DMS 273 treated with DMSO at 0.1 percent for 48 hours (cell line): ENCODE measurements at regions not wholly inside any gene's neighbourhood (a gene's known extent, or its start where the extent isn't known, plus 50 kb on each side); places are given as distances from the start of the nearest gene placed in this dataset.
"Not testable (repeated sequence)": the region's sequence is repeated elsewhere in the genome, so short reads cannot be mapped to it uniquely, and the experiment has no call there.

Source experiments
- DNase-seq: peaks from one replicate; lab custom pipeline; 2025; lab: John Stamatoyannopoulos, UW

DNA sequence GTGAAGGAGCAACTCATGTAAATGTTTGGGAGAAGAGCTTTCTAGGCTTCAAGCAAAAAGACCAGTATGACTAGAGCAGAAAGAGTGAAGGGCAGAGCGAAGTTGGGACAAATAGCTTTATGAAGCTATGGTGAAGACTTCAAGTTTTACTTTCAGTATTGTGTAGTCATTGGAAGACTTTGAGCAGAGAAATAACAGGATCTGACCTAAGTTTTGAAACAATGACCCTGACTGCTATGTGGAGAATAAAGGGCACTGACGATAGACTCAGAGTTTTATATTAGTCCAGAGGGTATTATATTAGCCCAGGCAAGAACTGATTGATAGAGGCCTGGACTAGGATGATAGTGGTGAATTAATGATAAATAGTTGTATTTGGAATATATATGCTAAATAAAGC lies 187.3 kb downstream of the KTN1 start:
- DNase-seq: no peak

DNA sequence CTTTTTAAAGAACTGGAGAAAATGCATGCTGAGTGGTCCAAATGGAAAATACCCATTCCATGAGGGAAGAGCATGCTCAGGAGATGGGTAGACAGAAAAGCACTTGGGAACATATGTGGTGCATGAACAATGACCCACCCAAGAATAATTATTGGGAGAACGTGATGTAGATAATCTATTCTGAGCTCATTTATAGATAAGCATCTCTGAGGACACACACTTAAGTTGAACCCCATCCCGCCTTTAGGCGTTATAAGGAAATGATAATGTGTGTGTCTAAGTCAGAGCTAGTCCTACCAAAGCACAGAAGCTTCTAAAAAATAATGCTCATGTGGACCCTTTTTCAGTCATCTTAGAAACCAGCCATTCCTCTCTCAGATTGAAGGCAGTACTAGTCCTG lies 189.9 kb downstream of the KTN1 start:
- no peak for DNase-seq

DNA sequence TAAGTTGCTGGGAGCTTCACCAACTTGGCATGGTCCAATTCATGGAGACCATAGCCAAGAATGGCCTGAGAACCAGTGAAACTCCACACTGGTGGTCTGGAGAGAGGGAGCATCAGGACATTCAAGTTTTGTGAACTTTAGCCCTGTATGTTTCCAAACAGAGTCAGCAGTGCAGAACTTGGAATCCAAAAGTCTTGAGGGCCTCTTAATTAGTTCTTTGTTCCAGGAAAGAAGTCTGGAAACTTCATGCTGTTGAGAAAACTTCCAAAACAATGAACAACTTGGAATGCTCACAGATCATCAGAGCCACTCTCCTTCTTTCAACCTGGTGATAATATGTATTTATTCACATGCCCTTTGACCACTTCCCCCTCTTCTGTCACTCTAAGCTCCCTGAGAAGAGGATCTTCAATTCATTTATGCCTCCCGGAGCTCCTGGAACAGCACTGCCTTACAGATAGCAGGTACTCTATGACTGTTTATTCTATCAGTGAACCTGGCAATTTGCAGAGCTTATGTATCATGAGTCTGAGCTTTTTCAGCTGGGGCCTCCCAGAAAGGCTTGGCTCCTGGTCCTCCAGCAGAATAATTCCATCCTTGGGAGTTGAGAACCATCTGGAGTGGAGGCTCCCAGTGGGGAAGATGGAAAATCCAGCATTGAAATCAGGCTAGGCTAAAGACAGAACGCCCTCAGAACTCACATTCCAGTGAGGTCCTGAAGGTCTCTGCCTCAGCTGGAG lies 191.4 kb downstream of the KTN1 start:
- no peak for DNase-seq

DNA sequence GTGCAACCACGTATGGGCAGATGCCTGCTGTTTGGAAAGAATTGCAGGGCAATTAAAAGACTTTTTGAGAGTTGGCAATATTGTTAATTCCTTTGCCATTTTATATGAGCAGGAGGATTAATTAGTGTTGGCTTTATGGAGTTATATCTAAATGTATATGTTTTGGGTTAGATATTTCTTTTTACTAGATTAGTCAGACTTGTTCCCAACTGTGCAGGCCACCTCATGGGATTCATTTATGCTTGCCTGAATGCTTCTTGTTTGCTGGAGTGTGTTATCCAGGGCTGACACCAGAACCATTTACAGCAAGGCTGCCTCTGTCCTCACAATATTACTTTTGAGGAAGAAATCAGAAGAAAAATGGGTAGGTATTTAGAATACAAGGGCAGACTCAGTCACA lies 192.5 kb downstream of the KTN1 start:
- no peak for DNase-seq

DNA sequence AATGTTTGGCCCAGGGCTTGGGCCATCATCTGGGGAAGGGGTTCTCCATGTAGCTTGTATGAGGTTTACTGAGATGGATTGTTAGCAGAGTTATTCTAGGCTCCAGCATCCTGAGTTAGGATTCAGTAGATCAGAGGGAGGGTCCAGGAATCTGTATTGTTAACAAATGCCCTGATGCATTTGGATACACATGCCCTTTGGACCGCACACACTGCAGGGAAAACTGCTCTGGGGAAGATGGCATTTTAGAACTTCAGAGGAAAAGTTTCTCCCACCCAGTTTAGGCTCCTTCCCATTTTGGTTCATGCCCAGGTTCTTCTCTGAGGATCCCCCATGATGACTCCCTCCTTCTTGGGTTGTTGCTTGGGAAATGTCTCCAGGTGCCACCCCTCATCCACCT lies 193.3 kb downstream of the KTN1 start:
- DNase-seq: no peak

DNA sequence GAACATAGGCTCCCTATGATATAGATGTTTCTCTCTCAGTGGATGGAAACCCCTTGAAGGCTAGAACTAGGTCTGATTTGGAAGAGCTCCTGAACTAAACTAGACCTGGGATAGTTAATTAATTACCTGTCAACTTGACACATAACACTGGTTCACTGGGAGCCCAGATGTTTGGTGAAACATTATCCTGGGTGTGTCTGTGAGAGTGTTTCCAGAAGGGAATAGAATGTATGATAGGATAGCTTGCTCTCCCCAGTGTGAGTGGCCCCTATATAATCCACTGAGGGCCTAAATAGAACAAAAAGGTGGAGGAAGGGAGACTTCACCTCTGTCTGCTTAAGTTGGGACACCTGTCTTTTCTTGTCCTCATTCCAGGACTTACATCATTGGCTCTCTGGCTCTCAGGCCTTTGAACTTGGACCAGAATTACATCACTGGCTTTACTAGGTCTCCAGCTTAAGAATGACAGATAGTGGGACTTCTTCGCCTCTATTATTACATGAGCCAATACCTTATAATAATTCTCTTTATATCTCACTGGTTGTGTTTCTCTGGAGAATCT lies 194.1 kb downstream of the KTN1 start:
- no peak for DNase-seq

DNA sequence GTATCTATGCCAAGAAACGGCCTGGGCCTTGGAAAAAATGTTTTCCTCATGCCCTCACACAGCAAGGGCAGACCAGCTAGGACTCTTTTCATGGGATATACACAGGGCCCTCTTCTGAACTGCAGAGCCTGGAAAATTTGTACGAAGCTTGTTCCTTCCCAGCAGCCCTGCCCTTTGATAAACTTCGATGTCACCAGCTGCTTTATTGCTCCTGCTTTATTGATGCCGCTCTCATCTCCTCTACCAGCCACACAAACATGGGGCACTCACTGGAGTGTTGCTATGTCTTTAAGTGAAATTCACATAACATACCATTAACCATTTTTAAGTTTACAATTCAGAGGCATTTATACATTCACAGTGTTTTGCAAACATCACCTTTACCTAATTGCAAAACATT lies 197.9 kb downstream of the KTN1 start:
- DNase-seq: no peak

DNA sequence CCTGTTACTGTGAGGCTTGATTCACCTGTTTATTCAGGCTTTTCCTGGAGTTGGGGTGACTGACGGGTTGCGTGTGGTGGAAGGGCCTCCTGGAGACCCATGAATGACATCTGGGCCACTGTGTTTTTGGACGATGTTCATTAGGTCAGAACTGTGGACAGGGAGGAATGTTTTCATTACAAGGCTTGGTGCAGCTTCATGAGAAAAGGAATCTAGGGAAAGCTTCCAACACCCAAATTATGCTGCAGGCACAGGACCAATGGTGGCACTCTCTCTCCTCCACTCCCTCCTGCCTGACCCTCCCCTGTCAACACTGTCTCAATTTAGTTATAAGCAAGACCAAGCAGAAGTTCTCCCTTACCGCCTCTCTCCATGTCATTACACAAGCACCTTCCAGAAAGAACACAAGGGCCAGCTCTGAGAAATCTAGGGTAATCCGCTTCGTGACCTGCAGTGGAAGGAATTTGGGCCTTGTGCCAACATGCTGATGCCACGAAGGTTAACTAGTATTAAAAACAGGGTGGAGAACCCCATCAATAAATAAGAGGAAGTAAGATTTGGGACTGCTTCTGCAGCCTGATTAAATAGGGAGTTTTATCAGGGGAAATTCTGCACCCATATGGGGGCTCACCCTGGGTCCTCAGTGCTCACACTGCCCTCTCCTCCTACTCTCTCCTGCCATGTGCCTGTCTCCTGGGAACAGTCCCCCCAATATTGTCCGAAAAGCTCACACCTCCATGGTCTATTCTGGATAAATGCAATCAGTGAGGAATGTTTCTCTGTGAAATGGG lies 200.3 kb downstream of the KTN1 start:
- no peak for DNase-seq

DNA sequence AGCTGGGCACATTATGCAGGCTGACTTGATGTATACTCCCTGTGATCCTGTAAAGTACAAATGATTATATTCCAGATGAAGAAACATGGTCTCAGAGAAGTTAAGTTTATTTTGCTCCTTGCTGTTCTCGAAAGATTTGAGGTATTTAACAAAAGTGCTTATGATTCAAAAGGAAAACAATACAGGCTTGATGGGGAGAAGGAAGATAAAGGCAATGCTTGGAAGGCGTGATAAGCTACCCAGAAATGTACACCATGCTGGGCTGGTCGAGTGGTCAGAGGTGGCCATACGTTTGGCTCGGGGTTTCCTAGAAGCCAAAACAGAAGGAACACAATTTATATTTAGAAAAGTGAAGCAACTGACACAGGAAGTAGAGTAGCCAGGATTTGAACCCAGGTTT lies 201.0 kb downstream of the KTN1 start:
- no peak for DNase-seq

DNA sequence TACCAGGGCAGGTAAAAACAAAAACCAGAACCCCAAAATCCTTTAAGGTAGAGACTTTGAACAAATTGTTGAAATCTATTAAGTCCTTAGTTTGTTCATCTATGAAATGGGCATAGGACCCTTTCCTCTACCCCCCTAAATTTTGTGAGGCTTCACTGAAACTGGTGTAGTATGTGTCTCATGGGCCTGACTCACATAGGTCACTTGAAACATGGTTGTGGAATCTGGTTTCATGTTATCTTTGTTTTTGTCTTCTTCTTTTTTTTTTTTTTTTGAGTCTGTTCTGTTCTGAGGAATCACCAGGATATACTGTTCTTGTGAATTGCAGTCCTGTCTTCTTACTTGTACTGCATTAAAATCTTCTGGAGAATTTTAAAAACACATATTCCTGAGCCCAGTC lies 202.2 kb downstream of the KTN1 start:
- no peak for DNase-seq

DNA sequence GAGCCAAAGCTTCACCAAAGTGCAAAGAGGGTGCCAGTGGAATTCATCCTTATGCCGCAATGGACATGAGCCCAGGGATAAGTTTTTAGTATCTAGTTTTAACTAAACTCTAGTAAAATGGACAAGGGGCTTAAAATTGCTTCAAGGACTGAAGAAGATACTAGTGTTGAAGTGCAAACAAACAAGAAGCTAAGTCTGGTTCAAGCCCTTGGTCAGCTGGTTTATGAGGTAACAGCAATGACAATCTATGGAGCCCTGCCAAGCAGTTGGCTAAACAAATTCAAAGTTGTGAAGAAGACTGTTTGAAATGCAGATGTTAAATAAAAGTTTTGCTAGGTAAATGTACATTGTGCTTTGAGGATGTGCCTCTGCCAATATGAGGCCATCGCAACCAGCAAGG lies 209.4 kb downstream of the KTN1 start:
- DNase-seq: no peak

DNA sequence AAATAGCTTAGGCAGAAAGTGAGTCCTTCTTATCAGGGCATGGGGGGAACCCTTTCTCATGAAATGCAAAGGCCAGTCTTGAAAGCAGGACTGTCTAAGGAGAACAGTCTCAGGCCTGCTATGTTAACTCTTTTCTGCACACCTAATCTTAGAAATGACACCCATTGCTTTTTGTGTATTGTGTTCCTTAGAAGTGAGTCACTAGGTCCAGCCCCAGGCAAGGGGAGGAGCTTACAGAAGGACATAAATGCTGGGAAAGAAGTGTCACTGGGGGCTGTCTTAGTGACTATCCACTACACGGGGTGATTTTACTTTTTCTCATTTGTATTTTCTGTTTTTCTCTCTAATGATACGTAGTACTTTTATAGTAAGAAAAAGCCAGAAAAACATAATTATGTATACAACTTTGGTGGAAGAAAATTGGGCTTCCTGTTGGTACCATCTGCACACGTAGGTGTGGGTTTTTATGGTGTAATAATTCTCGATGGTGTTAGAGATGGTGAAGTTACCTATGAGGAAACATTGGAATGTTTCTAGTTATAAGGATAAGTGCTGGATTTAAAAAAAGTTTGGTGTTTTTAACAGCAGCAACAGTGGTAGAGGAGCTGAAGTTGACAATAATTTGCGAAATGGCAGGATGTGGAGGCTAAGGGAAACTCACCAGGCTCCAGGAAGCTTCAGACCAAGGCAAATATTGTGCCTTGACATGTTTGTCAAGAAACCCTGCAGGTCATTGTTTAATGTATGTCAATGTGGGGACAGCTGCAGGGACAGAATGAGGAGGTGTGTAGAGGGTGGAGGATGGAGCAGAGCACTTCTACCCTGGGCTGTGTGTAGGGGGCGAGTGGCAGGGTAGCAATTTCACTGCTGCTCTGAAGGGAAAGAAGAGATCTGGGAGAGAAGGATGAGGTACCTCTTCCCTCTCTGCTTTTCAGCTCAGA lies 214.9 kb downstream of the KTN1 start:
- no peak for DNase-seq

DNA sequence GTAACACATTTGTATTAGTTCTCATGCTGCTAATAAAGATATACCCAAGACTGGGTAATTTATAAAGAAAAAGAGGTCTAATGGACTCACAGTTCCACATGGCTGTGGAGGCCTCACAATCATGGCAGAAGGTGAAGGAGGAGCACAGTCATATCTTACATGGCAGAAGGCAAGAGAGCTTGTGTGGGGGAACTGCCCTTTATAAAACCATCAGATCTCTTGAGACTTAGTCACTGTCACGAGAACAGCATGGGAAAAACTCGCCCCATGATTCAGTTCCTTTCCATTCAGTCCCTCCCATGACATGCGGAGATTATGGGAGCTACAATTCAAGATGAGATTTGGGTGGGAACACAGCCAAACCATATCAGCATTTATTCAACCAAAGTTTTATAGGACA lies 216.5 kb downstream of the KTN1 start:
- DNase-seq: not testable (repeated sequence)

DNA sequence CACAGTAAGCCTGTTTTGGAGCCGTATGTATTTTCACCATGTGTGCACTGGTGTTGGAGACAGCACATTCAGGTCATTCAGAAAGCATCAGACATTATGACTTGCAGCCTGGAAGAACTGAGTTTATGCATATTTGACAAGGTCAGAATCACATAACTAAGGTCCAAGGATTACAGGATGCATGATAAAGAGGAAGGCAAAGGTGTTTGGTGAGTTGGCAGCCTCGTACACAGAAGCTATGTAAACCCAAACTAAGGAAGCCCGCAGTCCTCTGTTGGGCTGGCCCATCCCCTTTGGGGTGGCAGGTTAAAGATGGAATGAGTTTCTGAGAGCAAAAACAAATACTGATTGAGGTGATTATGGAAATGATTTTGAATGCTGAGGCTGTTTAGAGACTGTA lies 218.4 kb downstream of the KTN1 start:
- no peak for DNase-seq

DNA sequence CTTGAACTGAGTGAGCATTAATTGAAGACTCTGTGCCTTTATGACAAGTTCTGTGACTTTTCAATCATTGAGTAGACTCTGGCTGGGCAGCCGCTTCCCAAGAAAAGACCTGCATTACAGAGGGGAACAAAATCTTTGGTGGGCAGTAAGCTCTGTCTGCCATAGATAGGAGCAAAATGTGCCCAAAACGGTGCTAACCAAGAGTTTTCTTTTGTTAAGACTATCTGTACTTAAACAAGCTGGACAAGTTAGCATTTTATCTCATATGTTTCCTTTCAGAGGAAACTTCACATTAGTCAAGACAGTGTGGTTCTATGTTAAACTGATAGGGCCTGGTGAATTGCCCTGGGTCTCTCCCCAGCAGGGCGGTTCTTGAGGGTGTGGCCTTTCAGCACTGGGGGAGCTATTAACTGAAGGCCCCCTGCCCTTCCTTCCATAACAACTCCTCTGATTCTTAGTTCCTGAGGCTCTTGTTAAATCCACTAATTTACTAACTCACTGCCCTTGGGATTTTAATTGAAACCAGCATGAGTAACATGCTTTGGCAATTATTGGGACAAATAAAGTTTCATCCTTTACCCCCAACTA lies 219.6 kb downstream of the KTN1 start:
- DNase-seq: no peak

DNA sequence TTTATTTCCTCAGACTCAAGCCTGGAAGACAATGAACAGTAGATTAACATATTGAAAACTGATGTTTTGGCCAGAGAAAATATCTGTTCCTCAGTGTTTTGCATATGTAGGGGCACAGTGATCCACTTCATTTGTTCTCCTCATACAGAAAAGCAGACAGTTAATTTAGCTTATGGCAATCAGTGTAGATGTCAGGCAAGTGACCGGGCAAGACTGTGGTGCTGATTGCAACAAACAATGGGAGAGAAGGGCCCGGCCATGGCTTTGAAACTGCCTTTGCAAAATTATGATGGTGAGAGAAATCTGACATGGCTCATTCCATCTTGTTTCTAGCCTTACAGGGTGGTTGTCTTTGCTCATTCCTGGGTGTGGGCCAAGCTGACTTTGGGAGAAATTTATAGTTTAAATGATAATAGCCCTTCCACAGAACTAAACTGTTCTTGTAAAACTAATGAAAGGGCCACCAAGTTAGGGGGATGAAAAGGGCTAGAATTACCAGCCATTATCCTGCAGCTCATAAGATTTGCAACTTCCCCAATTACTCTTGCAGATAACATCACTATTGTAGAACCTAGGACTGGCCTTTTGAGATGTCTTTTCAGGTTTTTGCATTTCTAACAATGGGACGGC lies 220.3 kb downstream of the KTN1 start:
- no peak for DNase-seq

DNA sequence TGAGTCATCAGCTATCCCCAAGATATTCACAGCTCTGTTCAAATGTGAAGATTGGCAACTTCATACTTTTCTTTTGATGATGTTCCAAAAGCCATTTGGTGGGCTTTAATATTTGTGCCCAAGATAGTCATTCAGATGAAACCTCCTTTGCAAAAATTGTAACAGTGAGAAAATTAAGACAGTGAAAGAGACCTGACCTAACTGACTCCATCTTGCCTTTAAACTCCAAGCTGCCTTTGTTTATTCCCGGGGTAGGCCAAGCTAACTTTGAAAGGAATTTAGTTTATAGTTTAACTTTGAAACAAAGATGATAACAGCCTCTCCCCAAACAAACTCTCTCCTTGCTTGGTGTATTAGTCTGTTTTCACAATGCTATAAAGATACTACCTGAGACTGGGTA lies 221.1 kb downstream of the KTN1 start:
- no peak for DNase-seq

DNA sequence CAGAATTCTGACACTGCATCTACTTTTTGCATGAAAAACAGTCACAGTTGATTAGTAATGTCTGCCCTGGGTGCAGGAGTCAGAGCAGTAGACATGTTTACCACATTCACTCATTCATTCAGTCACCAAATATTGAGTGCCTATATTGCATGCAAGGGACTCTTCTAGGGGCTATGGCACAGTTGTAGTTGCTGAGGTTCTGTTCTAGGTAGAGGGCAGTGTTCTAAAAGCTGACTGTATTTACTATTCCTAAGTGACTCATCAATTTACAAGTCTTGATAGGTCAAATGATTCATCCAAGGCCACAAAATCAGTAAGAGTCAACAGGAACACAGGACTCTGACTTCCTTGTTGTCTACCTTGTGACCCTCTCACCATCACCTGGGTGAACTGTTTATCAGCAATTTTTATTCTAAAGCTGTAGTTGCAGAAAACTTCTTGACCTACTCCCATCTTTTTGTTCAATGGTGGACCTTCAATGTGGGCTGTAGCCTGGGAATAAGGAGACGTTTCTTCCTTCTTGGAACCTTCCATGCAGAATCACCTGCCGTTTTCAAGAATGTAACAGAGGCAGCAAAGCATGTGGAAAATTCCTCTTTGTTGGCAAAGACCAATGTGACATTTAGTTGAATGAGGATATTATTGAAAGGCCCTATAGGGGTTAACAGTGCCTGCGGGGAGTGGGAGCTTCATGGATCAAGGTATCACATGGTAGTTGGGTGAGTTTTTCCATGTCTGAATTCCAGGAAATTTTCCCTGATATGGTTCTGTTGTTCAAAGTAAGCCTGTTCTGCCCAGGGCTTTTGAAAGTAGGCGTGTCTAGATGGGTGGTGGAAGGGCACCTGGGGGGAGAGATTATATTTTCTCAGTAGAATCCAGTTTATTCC lies 223.2 kb downstream of the KTN1 start:
- DNase-seq: no peak

DNA sequence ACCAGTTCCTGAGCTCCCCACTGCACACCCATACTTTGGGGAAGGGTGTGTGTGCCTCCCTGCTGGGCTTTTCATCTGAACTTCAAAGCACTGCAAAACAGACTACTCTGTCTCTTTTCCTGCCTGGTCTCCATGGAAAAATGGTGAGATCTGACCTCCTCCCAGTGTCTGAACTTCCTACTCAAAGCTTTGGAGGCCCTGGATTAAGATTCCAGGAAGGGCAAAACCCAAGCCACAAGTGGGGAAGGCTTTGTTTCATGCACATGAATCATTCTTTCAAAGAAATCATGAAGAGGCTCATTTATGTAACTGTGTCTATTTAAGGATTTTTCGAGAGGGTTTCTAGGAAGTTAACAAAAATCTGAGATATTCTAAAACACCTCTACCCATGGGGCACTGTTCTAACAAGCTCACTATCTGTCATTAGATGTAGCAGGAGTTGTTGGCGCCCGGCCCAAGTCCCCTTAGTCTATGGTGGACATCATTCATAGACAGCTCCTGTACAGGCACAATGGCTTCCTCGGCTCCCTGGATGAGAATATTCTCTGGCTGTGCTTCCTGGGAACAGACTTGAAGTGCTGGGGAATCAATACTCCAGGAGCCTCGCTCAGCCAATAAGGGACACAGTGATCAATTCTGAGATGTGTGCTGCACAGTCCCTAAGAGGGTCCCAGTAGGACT lies 224.0 kb downstream of the KTN1 start:
- no peak for DNase-seq

DNA sequence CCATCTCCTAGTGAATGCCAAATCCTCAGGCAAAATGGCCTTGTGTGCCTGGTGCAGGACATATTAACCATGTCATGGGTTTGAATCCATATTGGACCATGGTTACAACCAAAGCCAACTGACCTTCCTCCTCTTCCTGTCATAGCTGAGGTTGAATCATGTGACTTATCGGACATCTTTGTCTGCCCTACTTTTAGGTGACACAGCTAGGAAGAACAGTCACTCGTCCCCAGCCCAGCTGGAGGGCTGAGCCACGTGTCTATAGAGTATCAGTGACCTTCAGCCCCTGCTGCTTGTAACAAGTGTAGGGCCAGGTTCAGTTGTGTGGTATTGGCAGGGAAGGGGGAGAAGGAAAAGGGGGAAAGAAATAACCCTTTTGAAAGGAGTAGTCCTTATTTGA lies 225.2 kb downstream of the KTN1 start:
- DNase-seq: no peak
